SK-MEL-5 (cell line): ENCODE measurements at regions not wholly inside any gene's neighbourhood (a gene's known extent, or its start where the extent isn't known, plus 50 kb on each side); places are given as distances from the start of the nearest gene placed in this dataset.

Experiments
- DNase-seq: peaks from one replicate; pipeline ENCODE4 v3.0.0-alpha.2; 2016; ENCODE audit warnings: low read depth, low spot score
- in situ Hi-C: cut with HindIII; loops from 2 replicates; pipeline ENCODE4 v1.10.0; 2016; ENCODE audit warnings: low sequenced_read_pairs, high pct_unique_total_duplicates, low pct_unique_long_range_greater_than_20kb

- in situ Hi-C loops = no loop called here
Observed at GRCh38 chr1:226788965-226789364, 49.9 kb upstream of the ITPKB start.

More at GRCh38 chr1:226788965-226789364, 49.9 kb upstream of the ITPKB start:
- DNase-seq = no peak
